RWPE2 (cell line): ENCODE measurements at regions not wholly inside any gene's neighbourhood (a gene's known extent, or its start where the extent isn't known, plus 50 kb on each side); places are given as distances from the start of the nearest gene placed in this dataset.

Source experiments
- ATAC-seq: fragments of 200-7000 bp; cut with Tn5 transposase; 3 replicates; pipeline ENCODE4 v1.9.1; 2021; ENCODE audit warnings: low read depth
- DNase-seq: peaks from one replicate; pipeline ENCODE4 v3.0.0-alpha.2; 2020; ENCODE audit warnings: low spot score
- H3K27ac ChIP-seq: fragments of 450-650 bp; 2 replicates; pipeline ENCODE4 v1.5.1; 2017; ENCODE audit warnings: mild to moderate bottlenecking; ENCODE audit not compliant: poor library complexity, severe bottlenecking
- H3K27me3 ChIP-seq: fragments of 250-450 bp; sonication (Bioruptor Pico); 2 replicates; pipeline ENCODE4 v1.5.1; 2021; ENCODE audit warnings: mild to moderate bottlenecking, moderate library complexity; ENCODE audit not compliant: insufficient read depth, poor library complexity, severe bottlenecking
- H3K36me3 ChIP-seq: fragments of 250-450 bp; sonication (Bioruptor Pico); 2 replicates; pipeline ENCODE4 v1.5.1; 2020; ENCODE audit warnings: low read depth, mild to moderate bottlenecking, moderate library complexity
- H3K4me1 ChIP-seq: fragments of 250-450 bp; sonication (Bioruptor Pico); 2 replicates; pipeline ENCODE4 v1.5.1; 2021; ENCODE audit warnings: mild to moderate bottlenecking, moderate library complexity; ENCODE audit not compliant: insufficient read depth, poor library complexity, severe bottlenecking
- H3K4me3 ChIP-seq: fragments of 250-450 bp; sonication (Bioruptor Pico); 2 replicates; pipeline ENCODE4 v1.5.1; 2021; ENCODE audit warnings: mild to moderate bottlenecking, moderate library complexity; ENCODE audit not compliant: severe bottlenecking
- H3K9me3 ChIP-seq: fragments of 250-450 bp; sonication (Bioruptor Pico); 2 replicates; pipeline ENCODE4 v1.5.1; 2021; ENCODE audit warnings: mild to moderate bottlenecking, moderate library complexity; ENCODE audit not compliant: severe bottlenecking
- TF ChIP-seq, protein P1 (sequence below): fragments of 450-650 bp; IDR thresholded peaks from one replicate; pipeline ENCODE4 v1.5.1; 2017; ENCODE audit warnings: mild to moderate bottlenecking, moderate library complexity; ENCODE audit not compliant: poor library complexity, severe bottlenecking

DNA sequence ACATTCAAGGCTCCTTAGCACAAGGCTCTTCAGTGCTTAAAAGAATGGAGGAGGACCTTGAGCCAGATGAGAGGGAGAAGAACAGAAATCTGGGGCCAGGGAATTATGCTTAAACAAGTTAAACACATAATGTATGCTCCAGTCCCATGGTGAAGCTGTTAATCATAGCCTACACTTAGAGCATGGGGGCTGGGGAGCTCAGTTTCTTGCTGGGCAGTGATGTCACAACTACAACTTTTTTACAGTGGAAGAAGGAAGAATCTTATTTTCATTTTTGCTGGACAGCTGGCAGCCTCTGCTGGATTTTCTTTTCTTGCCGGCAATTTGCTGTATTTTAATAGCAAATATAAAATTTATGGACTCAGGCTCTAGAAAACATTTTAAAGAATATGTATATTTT, 432.5 kb downstream of the CD109 start:
- no peaks in the 10 kb centered on the region for H3K36me3 ChIP-seq
- H3K4me1 ChIP-seq: no peaks in the 10 kb centered on the region
- H3K4me3 ChIP-seq: no peak overlapping the region
- H3K27me3 ChIP-seq: peaks cover 19% of the 10 kb centered on the region
- ATAC-seq (no peak), DNase-seq (no peak)
- H3K9me3 ChIP-seq: no peaks in the 10 kb centered on the region
- no peak overlapping the region for H3K27ac ChIP-seq
- TF ChIP-seq, protein P1, sequence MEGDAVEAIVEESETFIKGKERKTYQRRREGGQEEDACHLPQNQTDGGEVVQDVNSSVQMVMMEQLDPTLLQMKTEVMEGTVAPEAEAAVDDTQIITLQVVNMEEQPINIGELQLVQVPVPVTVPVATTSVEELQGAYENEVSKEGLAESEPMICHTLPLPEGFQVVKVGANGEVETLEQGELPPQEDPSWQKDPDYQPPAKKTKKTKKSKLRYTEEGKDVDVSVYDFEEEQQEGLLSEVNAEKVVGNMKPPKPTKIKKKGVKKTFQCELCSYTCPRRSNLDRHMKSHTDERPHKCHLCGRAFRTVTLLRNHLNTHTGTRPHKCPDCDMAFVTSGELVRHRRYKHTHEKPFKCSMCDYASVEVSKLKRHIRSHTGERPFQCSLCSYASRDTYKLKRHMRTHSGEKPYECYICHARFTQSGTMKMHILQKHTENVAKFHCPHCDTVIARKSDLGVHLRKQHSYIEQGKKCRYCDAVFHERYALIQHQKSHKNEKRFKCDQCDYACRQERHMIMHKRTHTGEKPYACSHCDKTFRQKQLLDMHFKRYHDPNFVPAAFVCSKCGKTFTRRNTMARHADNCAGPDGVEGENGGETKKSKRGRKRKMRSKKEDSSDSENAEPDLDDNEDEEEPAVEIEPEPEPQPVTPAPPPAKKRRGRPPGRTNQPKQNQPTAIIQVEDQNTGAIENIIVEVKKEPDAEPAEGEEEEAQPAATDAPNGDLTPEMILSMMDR: no peak

DNA sequence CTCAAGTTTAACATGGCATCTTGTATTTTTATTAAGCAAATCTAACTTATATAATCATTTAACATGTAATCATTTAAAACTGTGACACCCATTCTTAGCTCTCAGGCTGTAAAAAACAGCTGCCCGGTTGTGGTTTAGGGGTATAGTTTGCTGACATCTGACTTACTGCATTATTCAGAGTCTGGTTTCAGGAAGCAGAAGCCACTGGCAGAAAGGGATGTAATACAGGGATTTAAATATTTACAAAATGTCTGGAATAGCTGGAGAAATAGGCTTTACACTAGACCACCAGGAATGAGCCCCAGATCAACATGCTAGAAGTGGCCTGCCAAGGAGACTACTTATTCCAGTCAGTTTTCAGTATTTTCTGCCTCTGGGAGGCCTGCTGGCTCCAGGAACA, 421.1 kb downstream of the CD109 start:
- Histone ChIP-seq H3K4me1 (no peaks in the 10 kb centered on the region), H3K36me3 (no peaks in the 10 kb centered on the region), H3K4me3 (no peak overlapping the region), H3K27me3 (no peaks in the 10 kb centered on the region), H3K27ac (no peak overlapping the region), H3K9me3 (no peaks in the 10 kb centered on the region)
- no peak for ATAC-seq
- TF ChIP-seq, protein P1: no peak
- no peak for DNase-seq

DNA sequence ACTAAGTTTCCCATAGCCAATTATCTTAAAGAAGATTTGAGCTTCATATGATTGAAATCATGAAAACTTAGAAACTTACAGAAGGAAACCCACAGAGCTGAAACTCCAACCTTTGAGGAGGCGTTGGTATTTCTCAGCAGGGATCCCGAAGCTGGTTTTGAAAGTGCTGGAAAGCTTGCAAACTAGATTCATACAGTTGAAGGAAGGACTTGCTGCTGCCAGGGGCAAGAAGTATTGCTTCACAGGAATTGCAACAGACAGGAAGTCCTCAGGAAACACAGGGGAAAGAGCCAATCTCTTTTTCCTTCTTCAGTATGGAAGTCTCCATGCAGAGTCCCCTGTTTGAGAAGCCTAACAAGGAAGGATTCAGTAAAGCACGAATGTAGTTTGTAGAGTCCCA, 419.7 kb downstream of the CD109 start:
- no peaks in the 10 kb centered on the region for H3K9me3 ChIP-seq
- ATAC-seq: no peak
- no peaks in the 10 kb centered on the region for H3K27me3 ChIP-seq
- DNase-seq: no peak
- H3K4me3 ChIP-seq: no peak overlapping the region
- H3K4me1 ChIP-seq: no peaks in the 10 kb centered on the region
- H3K36me3 ChIP-seq: no peaks in the 10 kb centered on the region
- H3K27ac ChIP-seq: no peak overlapping the region
- TF ChIP-seq, protein P1: no peak

DNA sequence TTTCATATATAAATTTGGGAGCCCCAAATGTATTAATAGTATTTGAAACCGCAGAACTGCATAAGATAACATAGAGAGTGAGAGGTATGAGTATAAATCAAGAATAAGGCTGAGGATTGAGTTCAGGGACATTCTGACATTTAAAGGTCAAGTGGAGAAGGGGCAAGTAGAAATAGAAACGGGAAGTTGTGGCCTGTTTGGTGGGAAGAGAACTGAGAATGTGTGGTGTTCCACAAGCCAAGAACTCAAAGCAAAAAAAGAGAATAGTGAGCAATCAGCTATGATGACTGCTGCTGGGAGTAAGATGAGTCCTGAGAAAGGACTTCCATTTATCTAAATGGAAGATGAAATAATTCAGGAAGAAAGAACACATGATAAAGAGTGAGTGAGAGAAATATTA, 418.4 kb downstream of the CD109 start:
- H3K4me1 ChIP-seq: no peaks in the 10 kb centered on the region
- H3K36me3 ChIP-seq: no peaks in the 10 kb centered on the region
- TF ChIP-seq, protein P1: no peak
- no peaks in the 10 kb centered on the region for H3K27me3 ChIP-seq
- no peak overlapping the region for H3K27ac ChIP-seq
- ATAC-seq (no peak), DNase-seq (no peak)
- no peak overlapping the region for H3K4me3 ChIP-seq
- H3K9me3 ChIP-seq: no peaks in the 10 kb centered on the region

DNA sequence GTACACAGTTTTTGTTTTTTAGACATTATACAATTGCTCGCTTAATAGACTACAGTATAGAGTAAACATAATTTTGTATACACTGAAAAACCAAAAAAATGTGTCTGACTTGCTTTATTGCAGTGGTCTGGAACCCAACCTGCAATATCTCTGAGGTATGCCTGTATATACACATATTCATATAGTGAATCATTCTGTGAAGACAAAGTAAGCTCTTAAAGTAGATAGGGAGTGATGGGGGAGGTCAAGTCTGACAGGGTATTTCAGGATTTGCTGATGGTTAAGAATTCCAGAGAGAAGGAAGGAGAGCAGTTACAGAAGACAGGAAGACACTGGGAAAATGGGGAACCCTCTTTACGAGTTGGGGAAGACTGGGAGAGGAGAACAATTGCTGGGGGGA, 417.9 kb downstream of the CD109 start:
- Histone ChIP-seq H3K4me3 (no peak overlapping the region), H3K27me3 (no peaks in the 10 kb centered on the region), H3K9me3 (no peaks in the 10 kb centered on the region), H3K27ac (no peak overlapping the region), H3K4me1 (no peaks in the 10 kb centered on the region), H3K36me3 (no peaks in the 10 kb centered on the region)
- DNase-seq (no peak), ATAC-seq (no peak)
- TF ChIP-seq, protein P1: no peak
